ENCODE measurements at regions not wholly inside any gene's neighbourhood (a gene's known extent, or its start where the extent isn't known, plus 50 kb on each side); places are given as distances from the start of the nearest gene placed in this dataset.

- intact Hi-C loops (cut with micrococcal nuclease; ENCODE audit: unreplicated experiment), result loop anchor here (5.0 to 10.0 kb wide), 3 partner anchors 184 to 869 kb away; no protein-coding TSS in a partner anchor
- Mint-ChIP-seq H3K27ac (ENCODE audit: unreplicated experiment) (no peak overlapping the region), H3K27me3 (ENCODE audit: unreplicated experiment) (no peaks in the 10 kb centered on the region), H3K36me3 (ENCODE audit: insufficient read depth, unreplicated experiment) (no peaks in the 10 kb centered on the region), H3K4me3 (ENCODE audit: low read depth, unreplicated experiment) (no peak overlapping the region), H3K9me3 (ENCODE audit: low read depth, unreplicated experiment) (no peaks in the 10 kb centered on the region), H3K4me1 (ENCODE audit: low read depth, unreplicated experiment) (no peaks in the 10 kb centered on the region)
- no peak for DNase-seq
- BruUV-seq (replicated peaks), result no TSS peak
- CTCF ChIA-PET, result interaction anchor here (0.5 kb wide), 1 partner anchor 564 kb away, joined by 5 read pairs; the partner anchor contains the start of gene TFAP2A
- no peak for TF ChIP-seq CTCF (IDR thresholded peaks at IDR 0.05; ENCODE audit: unreplicated experiment)
These were observed 563.9 kb downstream of the TFAP2A start for GRCh38 chr6:9851006-9851405.

- H3K27me3 Mint-ChIP-seq (ENCODE audit: unreplicated experiment), result no peaks in the 10 kb centered on the region
- no peak for TF ChIP-seq CTCF (IDR thresholded peaks at IDR 0.05; ENCODE audit: unreplicated experiment)
- no peak overlapping the region for H3K4me3 Mint-ChIP-seq (ENCODE audit: low read depth, unreplicated experiment)
- DNase-seq, result no peak
- CTCF ChIA-PET, result no interaction called here
- H3K36me3 Mint-ChIP-seq (ENCODE audit: insufficient read depth, unreplicated experiment), result no peaks in the 10 kb centered on the region
- no peaks in the 10 kb centered on the region for H3K4me1 Mint-ChIP-seq (ENCODE audit: low read depth, unreplicated experiment)
- H3K9me3 Mint-ChIP-seq (ENCODE audit: low read depth, unreplicated experiment), result no peaks in the 10 kb centered on the region
- intact Hi-C loops (cut with micrococcal nuclease; ENCODE audit: unreplicated experiment), result no loop called here
- BruUV-seq (replicated peaks), result no TSS peak
- no peak overlapping the region for H3K27ac Mint-ChIP-seq (ENCODE audit: unreplicated experiment)
These were observed 566.8 kb downstream of the TFAP2A start for GRCh38 chr6:9848094-9848493.

DNA sequence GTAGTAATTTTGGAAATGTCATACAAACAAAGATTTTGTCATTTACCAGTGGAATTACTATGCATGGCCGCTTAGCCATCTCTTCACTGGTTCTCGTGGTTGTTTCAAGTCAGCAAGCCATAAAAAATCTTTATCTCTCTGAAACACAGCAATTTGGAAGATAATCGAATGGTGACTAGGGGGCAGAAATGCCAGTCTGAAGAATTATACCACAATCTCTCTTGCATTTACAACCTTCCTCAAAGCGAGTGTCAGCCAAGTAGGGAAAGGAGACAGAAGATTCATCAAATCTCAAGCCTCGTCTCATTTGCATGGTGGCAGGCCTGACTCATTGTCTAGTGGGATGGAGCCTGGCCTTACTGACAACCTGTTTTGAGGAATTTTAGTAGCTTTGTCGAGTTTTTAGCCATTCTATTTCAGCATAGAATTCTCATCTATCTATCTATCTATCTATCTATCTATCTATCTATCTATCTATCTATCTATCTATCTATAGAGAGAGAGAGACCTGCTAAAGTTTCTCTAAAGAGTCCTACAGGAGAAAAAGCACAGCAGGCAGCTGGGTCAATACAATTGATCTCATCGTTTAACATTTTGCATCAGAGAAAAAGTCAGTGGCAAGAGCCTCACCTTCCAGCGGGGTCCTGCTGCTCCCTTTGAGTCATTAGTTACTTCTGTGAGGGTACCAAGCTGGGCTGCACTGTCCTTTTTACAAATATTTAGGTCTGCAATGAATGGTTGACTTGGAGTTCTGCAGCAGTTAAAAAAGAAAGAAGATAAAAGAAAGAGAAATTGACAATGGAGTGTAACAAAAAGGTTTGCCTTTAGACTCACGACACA, 572.8 kb downstream of the TFAP2A start:
- no peak for TF ChIP-seq CTCF (IDR thresholded peaks at IDR 0.05; ENCODE audit: unreplicated experiment)
- CTCF ChIA-PET, result no interaction called here
- Mint-ChIP-seq H3K36me3 (ENCODE audit: insufficient read depth, unreplicated experiment) (no peaks in the 10 kb centered on the region), H3K27ac (ENCODE audit: unreplicated experiment) (no peak overlapping the region), H3K27me3 (ENCODE audit: unreplicated experiment) (no peaks in the 10 kb centered on the region), H3K4me1 (ENCODE audit: low read depth, unreplicated experiment) (no peaks in the 10 kb centered on the region), H3K9me3 (ENCODE audit: low read depth, unreplicated experiment) (no peaks in the 10 kb centered on the region), H3K4me3 (ENCODE audit: low read depth, unreplicated experiment) (no peak overlapping the region)
- no TSS peak for BruUV-seq (replicated peaks)
- no peak for DNase-seq
- intact Hi-C loops (cut with micrococcal nuclease; ENCODE audit: unreplicated experiment), result no loop called here

DNA sequence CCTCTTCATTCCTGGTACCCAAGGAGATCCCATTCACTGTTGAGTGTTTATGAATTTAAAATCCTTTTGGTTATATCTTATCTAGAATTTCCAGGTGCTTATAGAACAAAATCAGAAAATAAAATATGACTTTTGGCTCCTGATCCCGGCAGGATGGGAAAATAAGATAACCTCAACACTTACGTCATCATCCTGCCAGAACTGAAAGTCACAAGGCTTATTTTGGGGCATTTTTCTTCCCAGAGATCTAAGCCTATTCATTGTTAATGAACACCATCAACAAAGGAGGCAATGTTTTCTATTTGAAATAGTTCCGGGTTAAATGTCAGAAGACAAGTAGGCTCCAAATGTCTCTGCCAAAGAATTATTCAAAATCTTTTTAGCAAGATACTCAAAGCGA, 580.6 kb downstream of the TFAP2A start:
- Mint-ChIP-seq H3K36me3 (ENCODE audit: insufficient read depth, unreplicated experiment) (no peaks in the 10 kb centered on the region), H3K27ac (ENCODE audit: unreplicated experiment) (no peak overlapping the region), H3K9me3 (ENCODE audit: low read depth, unreplicated experiment) (no peaks in the 10 kb centered on the region), H3K4me3 (ENCODE audit: low read depth, unreplicated experiment) (no peak overlapping the region), H3K4me1 (ENCODE audit: low read depth, unreplicated experiment) (no peaks in the 10 kb centered on the region), H3K27me3 (ENCODE audit: unreplicated experiment) (no peaks in the 10 kb centered on the region)
- no peak for TF ChIP-seq CTCF (IDR thresholded peaks at IDR 0.05; ENCODE audit: unreplicated experiment)
- BruUV-seq (replicated peaks), result no TSS peak
- intact Hi-C loops (cut with micrococcal nuclease; ENCODE audit: unreplicated experiment), result no loop called here
- CTCF ChIA-PET, result no interaction called here
- DNase-seq, result no peak
